A673 (cell line): ENCODE measurements at regions not wholly inside any gene's neighbourhood (a gene's known extent, or its start where the extent isn't known, plus 50 kb on each side); places are given as distances from the start of the nearest gene placed in this dataset.

Experiments used
- BruUV-seq: library from RNA; stranded (reverse); fragments of 400-500 nt; replicated peaks from 2 replicates; lab custom pipeline; 2021; lab: Mats Ljungman, UMichigan
- CTCF ChIA-PET: fragments of 300-600 bp; sonication (Branson Sonifier 250); formaldehyde crosslinking; loops from one replicate; lab custom pipeline; 2022; ENCODE audit warnings: antibody characterized with exemption; lab: Charles Lee
- POLR2A ChIA-PET: fragments of 300-600 bp; sonication (Branson Sonifier 250); formaldehyde crosslinking; loops from one replicate; lab custom pipeline; 2022; ENCODE audit warnings: antibody characterized with exemption; ENCODE audit not compliant: low non-redundant PET; lab: Charles Lee
- DNase-seq: peaks from one replicate; pipeline ENCODE4 v3.0.0-alpha.2; 2015; ENCODE audit warnings: low spot score
- H3K27ac ChIP-seq: fragments of 200-600 bp; sonication (generic); 2 replicates; pipeline ENCODE4 v1.5.1; 2016; ENCODE audit warnings: mixed run types, low read depth, mild to moderate bottlenecking, mixed read lengths, antibody characterized with exemption, low read length; ENCODE audit not compliant: poor library complexity, severe bottlenecking
- H3K27me3 ChIP-seq: fragments of 200-600 bp; sonication (generic); replicated peaks from 2 replicates; pipeline ENCODE4 v1.6.1; 2017; ENCODE audit warnings: mixed run types, low read depth, mild to moderate bottlenecking, mixed read lengths, antibody characterized with exemption, low read length; ENCODE audit not compliant: insufficient read depth, poor library complexity
- H3K36me3 ChIP-seq: fragments of 200-600 bp; sonication (generic); 2 replicates; pipeline ENCODE4 v1.6.1; 2016; ENCODE audit warnings: mixed run types, mild to moderate bottlenecking, mixed read lengths, antibody characterized with exemption, low read length; ENCODE audit not compliant: insufficient read depth, poor library complexity, severe bottlenecking
- H3K4me1 ChIP-seq: fragments of 200-600 bp; sonication (generic); 2 replicates; pipeline ENCODE4 v1.6.1; 2017; ENCODE audit warnings: mixed run types, mild to moderate bottlenecking, mixed read lengths, antibody characterized with exemption, low read length; ENCODE audit not compliant: insufficient read depth, poor library complexity, severe bottlenecking
- H3K4me3 ChIP-seq: fragments of 200-600 bp; sonication (generic); 2 replicates; pipeline ENCODE4 v1.5.1; 2016; ENCODE audit warnings: low read depth, mixed run types, mild to moderate bottlenecking, mixed read lengths, low read length; ENCODE audit not compliant: poor library complexity, severe bottlenecking
- H3K9me3 ChIP-seq: fragments of 200-600 bp; sonication (generic); 2 replicates; pipeline ENCODE4 v1.6.1; 2016; ENCODE audit warnings: mixed run types, low read depth, mild to moderate bottlenecking, mixed read lengths, antibody characterized with exemption, low read length; ENCODE audit not compliant: poor library complexity, severe bottlenecking
- EZH2 ChIP-seq: fragments of 200-600 bp; sonication (generic); IDR thresholded peaks from 2 replicates; pipeline ENCODE4 v1.6.1; 2017; ENCODE audit warnings: borderline replicate concordance, low read depth, mild to moderate bottlenecking, mixed read lengths, antibody characterized with exemption, low read length; ENCODE audit not compliant: poor library complexity, severe bottlenecking
- intact Hi-C: fragments of 100-400 bp; cut with micrococcal nuclease; formaldehyde crosslinking; loops from one replicate; pipeline ENCODE4 v1.10.0; 2022; ENCODE audit not compliant: unreplicated experiment
- TF ChIP-seq, protein P1 (sequence below): fragments of 300-800, 200-600 bp; sonication (generic); conservative IDR thresholded peaks from 2 replicates; pipeline ENCODE4 v1.5.1; 2017; ENCODE audit warnings: low read depth, mild to moderate bottlenecking, antibody characterized with exemption, low read length, moderate library complexity, mixed read lengths

DNA sequence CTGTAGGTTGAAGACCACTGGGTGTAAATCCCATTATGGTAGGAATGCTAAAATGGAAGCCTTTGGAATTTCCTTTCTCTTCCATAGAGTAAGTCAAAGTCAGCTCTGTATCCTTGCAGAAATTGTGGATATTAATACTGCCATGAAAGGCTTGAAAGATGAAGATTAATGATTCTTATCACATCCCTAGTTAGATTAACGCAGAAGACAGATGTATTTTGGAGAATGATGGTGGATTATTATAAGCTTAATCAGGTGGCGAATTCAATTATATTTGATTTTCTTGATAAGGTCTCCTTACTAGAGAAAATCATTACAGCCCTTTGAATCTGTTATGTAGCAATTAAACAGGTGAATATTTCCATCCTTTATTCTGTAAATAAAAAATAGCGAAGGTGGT lies 270.1 kb downstream of the PHF14 start:
- no peaks in the 10 kb centered on the region for H3K27me3 ChIP-seq
- H3K4me1 ChIP-seq: no peaks in the 10 kb centered on the region
- POLR2A ChIA-PET: no interaction called here
- H3K27ac ChIP-seq: no peak overlapping the region
- no TSS peak for BruUV-seq
- CTCF ChIA-PET: no interaction called here
- DNase-seq: no peak
- no peak overlapping the region for H3K4me3 ChIP-seq
- intact Hi-C loops: no loop called here
- H3K36me3 ChIP-seq: no peaks in the 10 kb centered on the region
- no peak for TF ChIP-seq EZH2
- TF ChIP-seq, protein P1, sequence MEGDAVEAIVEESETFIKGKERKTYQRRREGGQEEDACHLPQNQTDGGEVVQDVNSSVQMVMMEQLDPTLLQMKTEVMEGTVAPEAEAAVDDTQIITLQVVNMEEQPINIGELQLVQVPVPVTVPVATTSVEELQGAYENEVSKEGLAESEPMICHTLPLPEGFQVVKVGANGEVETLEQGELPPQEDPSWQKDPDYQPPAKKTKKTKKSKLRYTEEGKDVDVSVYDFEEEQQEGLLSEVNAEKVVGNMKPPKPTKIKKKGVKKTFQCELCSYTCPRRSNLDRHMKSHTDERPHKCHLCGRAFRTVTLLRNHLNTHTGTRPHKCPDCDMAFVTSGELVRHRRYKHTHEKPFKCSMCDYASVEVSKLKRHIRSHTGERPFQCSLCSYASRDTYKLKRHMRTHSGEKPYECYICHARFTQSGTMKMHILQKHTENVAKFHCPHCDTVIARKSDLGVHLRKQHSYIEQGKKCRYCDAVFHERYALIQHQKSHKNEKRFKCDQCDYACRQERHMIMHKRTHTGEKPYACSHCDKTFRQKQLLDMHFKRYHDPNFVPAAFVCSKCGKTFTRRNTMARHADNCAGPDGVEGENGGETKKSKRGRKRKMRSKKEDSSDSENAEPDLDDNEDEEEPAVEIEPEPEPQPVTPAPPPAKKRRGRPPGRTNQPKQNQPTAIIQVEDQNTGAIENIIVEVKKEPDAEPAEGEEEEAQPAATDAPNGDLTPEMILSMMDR: no peak
- H3K9me3 ChIP-seq: no peaks in the 10 kb centered on the region

DNA sequence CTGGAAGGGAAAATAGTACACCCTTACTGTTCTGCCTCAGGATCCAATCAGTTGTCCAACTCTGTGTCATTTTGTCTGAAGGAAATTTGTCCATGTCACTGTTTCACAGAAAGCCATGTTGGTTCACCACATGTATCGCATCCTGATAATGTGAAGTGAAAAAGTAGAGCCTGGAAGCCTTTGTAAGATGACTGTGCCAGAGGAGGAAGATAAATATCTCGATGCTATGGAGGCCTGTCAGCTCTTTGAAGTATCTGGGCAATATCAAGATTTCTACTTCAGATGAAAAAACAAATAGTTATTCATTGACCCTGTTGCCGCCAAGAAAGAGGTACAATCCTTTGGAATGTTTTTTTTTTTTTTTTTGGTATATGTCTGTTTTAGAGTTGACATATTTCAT lies 270.5 kb downstream of the PHF14 start:
- H3K27me3 ChIP-seq: no peaks in the 10 kb centered on the region
- TF ChIP-seq, protein P1: no peak
- no peak for TF ChIP-seq EZH2
- CTCF ChIA-PET: no interaction called here
- no peaks in the 10 kb centered on the region for H3K36me3 ChIP-seq
- H3K4me1 ChIP-seq: no peaks in the 10 kb centered on the region
- POLR2A ChIA-PET: no interaction called here
- no TSS peak for BruUV-seq
- no peak overlapping the region for H3K4me3 ChIP-seq
- intact Hi-C loops: no loop called here
- H3K27ac ChIP-seq: no peak overlapping the region
- DNase-seq: no peak
- H3K9me3 ChIP-seq: no peaks in the 10 kb centered on the region

DNA sequence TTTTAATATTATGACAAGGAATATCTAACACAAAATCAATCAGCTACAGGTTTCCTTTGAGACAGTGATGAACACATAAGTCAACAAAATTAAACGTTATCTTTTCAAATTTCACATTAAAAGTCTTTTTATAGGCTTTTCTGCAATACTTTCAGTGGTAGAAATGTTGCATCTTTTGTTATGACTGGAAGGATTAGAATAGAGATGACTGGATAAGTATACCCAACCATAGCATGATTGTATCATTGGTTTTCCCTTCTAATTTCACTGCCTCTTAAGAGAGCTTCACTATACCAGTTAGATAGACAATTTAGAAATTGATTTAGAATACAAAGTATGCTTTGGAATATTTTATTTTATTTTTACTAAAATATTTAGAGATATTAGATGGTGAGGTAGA lies 273.9 kb downstream of the PHF14 start:
- Histone ChIP-seq H3K4me3 (no peak overlapping the region), H3K9me3 (no peaks in the 10 kb centered on the region), H3K27ac (no peak overlapping the region), H3K4me1 (no peaks in the 10 kb centered on the region), H3K36me3 (no peaks in the 10 kb centered on the region), H3K27me3 (no peaks in the 10 kb centered on the region)
- intact Hi-C loops: no loop called here
- ChIA-PET POLR2A (no interaction called here), CTCF (no interaction called here)
- no TSS peak for BruUV-seq
- no peak for DNase-seq
- TF ChIP-seq, protein P1: no peak
- no peak for TF ChIP-seq EZH2
